Pancreas (tissue), 10 donors: ENCODE measurements at regions not wholly inside any gene's neighbourhood (a gene's known extent, or its start where the extent isn't known, plus 50 kb on each side); places are given as distances from the start of the nearest gene placed in this dataset.

Source experiments
- ATAC-seq, 4 donors: fragments of 200-7000 bp; cut with Tn5 transposase; one replicate each; pipeline versions ENCODE4 v1.8.0 to v1.9.1; 2020; ENCODE audit warnings: mild to moderate bottlenecking in 4 of 4, moderate library complexity in 4 of 4
- DNase-seq, 6 donors: peaks; one replicate each; pipeline ENCODE4 v3.0.0-alpha.2; 2020
- FAIRE-seq: peaks from 2 replicates; lab custom pipeline; 2012; peaks lifted over from hg19 to GRCh38; lab: Jason Lieb, UNC
- H3K27ac ChIP-seq, 4 donors: fragments of 200-600 bp; sonication (generic); 1 replicate in 3 of 4; 2 replicates in 1 of 4; pipeline versions ENCODE4 v1.5.0 to v1.8.0; 2020
- H3K27me3 ChIP-seq, 4 donors: fragments of 200-600 bp; one replicate each; pipeline ENCODE4 v1.8.0; 2021
- H3K36me3 ChIP-seq, 3 donors: fragments of 200-600 bp; sonication (generic) in 1 of 3; one replicate each; pipeline versions ENCODE4 v1.5.0 to v1.8.0; 2020 to 2021
- H3K4me1 ChIP-seq, 3 donors: fragments of 200-600 bp; one replicate each; pipeline ENCODE4 v1.8.0; 2021
- H3K4me3 ChIP-seq, 4 donors: fragments of 200-600 bp; sonication (generic) in 2 of 4; one replicate each; pipeline versions ENCODE4 v1.5.0 to v1.8.0; 2020 to 2021
- H3K9me3 ChIP-seq, 4 donors: fragments of 200-600 bp; one replicate each; pipeline ENCODE4 v1.8.0; 2021
- CTCF ChIP-seq, 4 donors: fragments of 200-600 bp; sonication (generic) in 3 of 4; IDR thresholded peaks; one replicate each; pipeline versions ENCODE4 v1.5.0 to v1.8.0; 2021; ENCODE audit warnings: antibody characterized with exemption in 4 of 4
- WGBS, 2 donors: extraction: QIAGEN DNeasy Blood & Tissue Kit; methylation state at CpG; one replicate each; pipeline ENCODE4 v1.1.7; 2013; 5-methylcytosine and 5-hydroxymethylcytosine counted together
- intact Hi-C, 3 donors: fragments of 100-400 bp; cut with DNase I; formaldehyde crosslinking; loops; one replicate each; pipeline versions ENCODE4 v1.11.1 to v1.14.2; 2022
- donor health status: healthy with polysubstance abuse.
- donor health status: DM: no; HTN: no; CAD: no; lungs with moderate emphysema.
- donor health status: DM: no; HTN: no; CAD: no.
- donor health status: control.
- donor health status: control.
- donor health status: Bipolar disorder and iron deficiency.
- donor health status: DM: yes; HTN: yes; CAD: no.
- donor health status: DM: no; HTN: no; CAD: no.
- donor health status: DM: no; HTN: no; CAD: no.
- donor health status: DM: yes; HTN: yes; CAD: no.

- FAIRE-seq = no peak
- Histone ChIP-seq H3K27me3 (no peaks in the 10 kb centered on the region), H3K9me3 (no peaks in the 10 kb centered on the region), H3K4me1 (no peaks in the 10 kb centered on the region), H3K27ac (no peak overlapping the region), H3K36me3 (no peaks in the 10 kb centered on the region), H3K4me3 (no peak overlapping the region)
- TF ChIP-seq CTCF (IDR thresholded peaks at IDR 0.05) = no peak
- 43 to 49% methylated on average over 5 of the region's 5 CpGs for WGBS, 2 donors
- intact Hi-C loops = no loop called here
- DNase-seq = no peak
- no peak for ATAC-seq
These were observed 253.6 kb upstream of the ANO3 start for GRCh38 chr11:26078231-26078821.

GRCh38 chr11:26084313-26084712, 247.6 kb upstream of the ANO3 start:
- Histone ChIP-seq H3K4me1 (no peaks in the 10 kb centered on the region), H3K9me3 (no peaks in the 10 kb centered on the region), H3K27ac (no peak overlapping the region), H3K36me3 (no peaks in the 10 kb centered on the region), H3K27me3 (no peaks in the 10 kb centered on the region), H3K4me3 (no peak overlapping the region)
- 55 to 68% methylated on average over 3 of the region's 3 CpGs for WGBS, 2 donors
- ATAC-seq (no peak), DNase-seq (no peak), FAIRE-seq (no peak)
- intact Hi-C loops = no loop called here
- no peak for TF ChIP-seq CTCF (IDR thresholded peaks at IDR 0.05)

- WGBS, 2 donors = 64 to 79% methylated on average over 1 of the region's 1 CpG
- no peaks in the 10 kb centered on the region for H3K9me3 ChIP-seq
- DNase-seq = no peak
- H3K4me1 ChIP-seq = no peaks in the 10 kb centered on the region
- intact Hi-C loops = no loop called here
- no peak for FAIRE-seq
- TF ChIP-seq CTCF (IDR thresholded peaks at IDR 0.05) = no peak
- ATAC-seq = no peak
- H3K4me3 ChIP-seq = no peak overlapping the region
- H3K27me3 ChIP-seq = no peaks in the 10 kb centered on the region
- no peaks in the 10 kb centered on the region for H3K36me3 ChIP-seq
- H3K27ac ChIP-seq = no peak overlapping the region
These were observed 245.9 kb upstream of the ANO3 start for GRCh38 chr11:26086028-26086427.

- FAIRE-seq (no peak), DNase-seq (no peak), ATAC-seq (no peak)
- H3K9me3 ChIP-seq = no peaks in the 10 kb centered on the region
- H3K4me3 ChIP-seq = no peak overlapping the region
- no peaks in the 10 kb centered on the region for H3K4me1 ChIP-seq
- no peaks in the 10 kb centered on the region for H3K27me3 ChIP-seq
- intact Hi-C loops = no loop called here
- no peaks in the 10 kb centered on the region for H3K36me3 ChIP-seq
- no peak overlapping the region for H3K27ac ChIP-seq
- no peak for TF ChIP-seq CTCF (IDR thresholded peaks at IDR 0.05)
- 81 to 92% methylated on average over 4 of the region's 4 CpGs for WGBS, 2 donors
These were observed 244.6 kb upstream of the ANO3 start for GRCh38 chr11:26087120-26087935.

- H3K36me3 ChIP-seq = no peaks in the 10 kb centered on the region
- no peaks in the 10 kb centered on the region for H3K27me3 ChIP-seq
- intact Hi-C loops = no loop called here
- no peak overlapping the region for H3K27ac ChIP-seq
- DNase-seq = no peak
- FAIRE-seq = no peak
- 6 to 11% methylated on average over 1 of the region's 1 CpG for WGBS, 2 donors
- H3K4me3 ChIP-seq = no peak overlapping the region
- ATAC-seq = no peak
- H3K9me3 ChIP-seq = no peaks in the 10 kb centered on the region
- H3K4me1 ChIP-seq = no peaks in the 10 kb centered on the region
- TF ChIP-seq CTCF (IDR thresholded peaks at IDR 0.05) = no peak
These were observed 243.5 kb upstream of the ANO3 start for GRCh38 chr11:26088391-26088790.
